Bone marrow (tissue), 2 donors: ENCODE measurements at regions not wholly inside any gene's neighbourhood (a gene's known extent, or its start where the extent isn't known, plus 50 kb on each side); places are given as distances from the start of the nearest gene placed in this dataset.

Source experiments
- DNase-seq, 2 donors: peaks; one replicate each; lab custom pipeline; 2025; lab: John Stamatoyannopoulos, UW

- DNase-seq = no peak
Observed at GRCh38 chr3:117557464-117558090, 848.0 kb downstream of the TUSC7 start.

- DNase-seq = no peak
Observed at GRCh38 chr3:117558681-117559080, 849.1 kb downstream of the TUSC7 start.

- DNase-seq = no peak
Observed at GRCh38 chr3:117562000-117562399, 852.4 kb downstream of the TUSC7 start.

GRCh38 chr3:117563063-117563462, 853.5 kb downstream of the TUSC7 start:
- no peak for DNase-seq

- no peak for DNase-seq
Observed at GRCh38 chr3:117565777-117566176, 856.2 kb downstream of the TUSC7 start.

- no peak for DNase-seq
Observed at GRCh38 chr3:117566926-117567325, 857.3 kb downstream of the TUSC7 start.

GRCh38 chr3:117567382-117567781, 857.8 kb downstream of the TUSC7 start:
- no peak for DNase-seq

- no peak for DNase-seq
Observed at GRCh38 chr3:117567906-117568305, 858.3 kb downstream of the TUSC7 start.

GRCh38 chr3:117572786-117573185, 863.2 kb downstream of the TUSC7 start:
- no peak for DNase-seq

GRCh38 chr3:117580806-117581205, 871.2 kb downstream of the TUSC7 start:
- no peak for DNase-seq

- DNase-seq = no peak
Observed at GRCh38 chr3:117586161-117586560, 876.6 kb downstream of the TUSC7 start.

GRCh38 chr3:117587416-117587815, 877.8 kb downstream of the TUSC7 start:
- no peak for DNase-seq

GRCh38 chr3:117589454-117589853, 879.9 kb downstream of the TUSC7 start:
- no peak for DNase-seq

GRCh38 chr3:117595615-117596014, 886.0 kb downstream of the TUSC7 start:
- no peak for DNase-seq

GRCh38 chr3:117596503-117596902, 886.9 kb downstream of the TUSC7 start:
- DNase-seq = no peak

GRCh38 chr3:117597865-117598264, 888.3 kb downstream of the TUSC7 start:
- no peak for DNase-seq

GRCh38 chr3:117600112-117600511, 890.5 kb downstream of the TUSC7 start:
- no peak for DNase-seq

GRCh38 chr3:117600666-117601065, 891.1 kb downstream of the TUSC7 start:
- no peak for DNase-seq

- no peak for DNase-seq
Observed at GRCh38 chr3:117602058-117602644, 892.6 kb downstream of the TUSC7 start.

GRCh38 chr3:117603097-117603496, 893.5 kb downstream of the TUSC7 start:
- DNase-seq = no peak

GRCh38 chr3:117606866-117607265, 897.3 kb downstream of the TUSC7 start:
- no peak for DNase-seq

- DNase-seq = no peak
Observed at GRCh38 chr3:117609330-117609729, 899.8 kb downstream of the TUSC7 start.

- DNase-seq = no peak
Observed at GRCh38 chr3:117610156-117610555, 900.6 kb downstream of the TUSC7 start.

- no peak for DNase-seq
Observed at GRCh38 chr3:117611211-117611610, 901.6 kb downstream of the TUSC7 start.
